Epithelial cell of esophagus (primary cell): ENCODE measurements at regions not wholly inside any gene's neighbourhood (a gene's known extent, or its start where the extent isn't known, plus 50 kb on each side); places are given as distances from the start of the nearest gene placed in this dataset.

ENCODE experiments used
- DNase-seq: peaks from one replicate; pipeline ENCODE4 v3.0.0; 2010; ENCODE audit warnings: low read depth
- H3K4me3 ChIP-seq: 2 replicates; pipeline ENCODE4 v1.5.1; 2011; ENCODE audit warnings: mild to moderate bottlenecking, low read length, control low read depth
- CTCF ChIP-seq: IDR thresholded peaks from 2 replicates; pipeline ENCODE4 v1.5.1; 2011; ENCODE audit warnings: low read depth, mild to moderate bottlenecking, low read length, control low read depth, inconsistent platforms; ENCODE audit not compliant: insufficient read depth; ENCODE audit errors: missing control alignments

- TF ChIP-seq CTCF = no peak
- DNase-seq = no peak
- H3K4me3 ChIP-seq = no peak overlapping the region
Observed at GRCh38 chr6:113353392-113353791, 503.8 kb upstream of the MARCKS start.

- DNase-seq = no peak
- TF ChIP-seq CTCF = no peak
- H3K4me3 ChIP-seq = no peak overlapping the region
Observed at GRCh38 chr6:113354204-113354895, 502.8 kb upstream of the MARCKS start.

GRCh38 chr6:113356139-113356538, 501.0 kb upstream of the MARCKS start:
- no peak for TF ChIP-seq CTCF
- no peak overlapping the region for H3K4me3 ChIP-seq
- no peak for DNase-seq

- no peak for TF ChIP-seq CTCF
- no peak overlapping the region for H3K4me3 ChIP-seq
- DNase-seq = no peak
Observed at GRCh38 chr6:113357041-113357440, 500.1 kb upstream of the MARCKS start.

- no peak for DNase-seq
- no peak overlapping the region for H3K4me3 ChIP-seq
- TF ChIP-seq CTCF = no peak
Observed at GRCh38 chr6:113358063-113358583, 499.0 kb upstream of the MARCKS start.

- DNase-seq = peak; percentile 93
- no peak for TF ChIP-seq CTCF
- H3K4me3 ChIP-seq = no peak overlapping the region
Observed at GRCh38 chr6:113359155-113360140, 497.7 kb upstream of the MARCKS start.
